ENCODE measurements at regions not wholly inside any gene's neighbourhood (a gene's known extent, or its start where the extent isn't known, plus 50 kb on each side); places are given as distances from the start of the nearest gene placed in this dataset.

- TF ChIP-seq ZBTB43 (CRISPR knock-in tag; conservative IDR thresholded peaks at IDR 0.05) (no peak), ZNF253 (CRISPR knock-in tag; IDR thresholded peaks at IDR 0.05; ENCODE audit: borderline replicate concordance) (no peak), TP53 (CRISPR knock-in tag; conservative IDR thresholded peaks at IDR 0.05) (no peak), MED8 (CRISPR knock-in tag; IDR thresholded peaks at IDR 0.05; ENCODE audit: insufficient replicate concordance) (no peak), DBP (CRISPR knock-in tag; IDR thresholded peaks at IDR 0.05; ENCODE audit: not compliant biosample characterization) (no peak), ZBTB8A (CRISPR knock-in tag; IDR thresholded peaks at IDR 0.05; ENCODE audit: borderline replicate concordance, low read depth) (no peak), HOMEZ (CRISPR knock-in tag; IDR thresholded peaks at IDR 0.05; ENCODE audit: low read depth) (no peak)
These were observed 338.5 kb upstream of the SOX5 start (continued) for GRCh38 chr12:24287963-24288362.

GRCh38 chr12:24285448-24285847 is 336.0 kb upstream of the SOX5 start:
- Histone ChIP-seq H3K4me3 (replicated peaks in 1 of 3; ENCODE audit: insufficient read depth in 1 of 3, low read depth in 2 of 3, low read length in 3 of 3) (no peak overlapping the region), H3K9me3 (ENCODE audit: low read length) (no peaks in the 10 kb centered on the region), H2AFZ (ENCODE audit: low read length) (no peak overlapping the region), H3K27me3 (ENCODE audit: control insufficient read depth in 1 of 2, insufficient read depth in 2 of 2, low read length in 2 of 2) (no peaks in the 10 kb centered on the region), H4K20me1 (ENCODE audit: insufficient read depth, low read length) (no peaks in the 10 kb centered on the region), H3K79me2 (ENCODE audit: insufficient read depth, low read length) (no peaks in the 10 kb centered on the region), H3K27ac (ENCODE audit: extremely low read length, insufficient read depth, low read length) (no peak overlapping the region), H3K36me3 (replicated peaks in 1 of 2; ENCODE audit: control insufficient read depth in 1 of 2, insufficient read depth in 2 of 2, low read length in 2 of 2) (no peaks in the 10 kb centered on the region), H3K4me1 (ENCODE audit: insufficient read depth, low read length) (no peaks in the 10 kb centered on the region), H3K4me2 (ENCODE audit: low read depth, low read length) (no peak overlapping the region), H3K9ac (ENCODE audit: insufficient read depth, low read depth, low read length) (no peak overlapping the region)
- ChIA-PET CTCF (ENCODE audit: low intra/inter-chr PET ratio, low total read pairs) (no interaction called here), POLR2A (no interaction called here)
- WGBS (ENCODE audit: low lambda C conversion rate) = 63% methylated on average over 3 of the region's 3 CpGs
- DNase-seq (ENCODE audit: low spot score) (no peak), FAIRE-seq (no peak), ATAC-seq (no peak)
- BruUV-seq (replicated peaks) = no TSS peak
- intact Hi-C loops (cut with micrococcal nuclease; ENCODE audit: unreplicated experiment) = no loop called here
- in situ Hi-C loops (cut with HindIII; ENCODE audit: extremely low pct_ligation_motif_present, low pct_unique_long_range_greater_than_20kb) = no loop called here
- TF ChIP-seq SAP130 (CRISPR knock-in tag; IDR thresholded peaks at IDR 0.05; ENCODE audit: low read depth) (no peak), ZNF75D (CRISPR knock-in tag; IDR thresholded peaks at IDR 0.05; ENCODE audit: borderline replicate concordance) (no peak), ZGPAT (CRISPR knock-in tag; IDR thresholded peaks at IDR 0.05) (no peak), ZNF468 (CRISPR knock-in tag; IDR thresholded peaks at IDR 0.05) (no peak), MTERF4 (CRISPR knock-in tag; IDR thresholded peaks at IDR 0.05) (no peak), RFX5 (IDR thresholded peaks at IDR 0.05; ENCODE audit: low read depth, low read length) (no peak), PAF1 (CRISPR knock-in tag; IDR thresholded peaks at IDR 0.05) (no peak), RARA (CRISPR knock-in tag; IDR thresholded peaks at IDR 0.05) (no peak), ZNF839 (CRISPR knock-in tag; IDR thresholded peaks at IDR 0.05; ENCODE audit: borderline replicate concordance) (no peak), KLF9 (CRISPR knock-in tag; IDR thresholded peaks at IDR 0.05; ENCODE audit: low read depth) (no peak), ZNF510 (CRISPR knock-in tag; IDR thresholded peaks at IDR 0.05; ENCODE audit: low read depth) (no peak), YEATS4 (CRISPR knock-in tag; IDR thresholded peaks at IDR 0.05; ENCODE audit: borderline replicate concordance) (no peak), KDM5A (IDR thresholded peaks at IDR 0.05; ENCODE audit: borderline replicate concordance, low read length) (no peak)

All from HepG2 (cell line).